ENCODE measurements at regions not wholly inside any gene's neighbourhood (a gene's known extent, or its start where the extent isn't known, plus 50 kb on each side); places are given as distances from the start of the nearest gene placed in this dataset.

DNA sequence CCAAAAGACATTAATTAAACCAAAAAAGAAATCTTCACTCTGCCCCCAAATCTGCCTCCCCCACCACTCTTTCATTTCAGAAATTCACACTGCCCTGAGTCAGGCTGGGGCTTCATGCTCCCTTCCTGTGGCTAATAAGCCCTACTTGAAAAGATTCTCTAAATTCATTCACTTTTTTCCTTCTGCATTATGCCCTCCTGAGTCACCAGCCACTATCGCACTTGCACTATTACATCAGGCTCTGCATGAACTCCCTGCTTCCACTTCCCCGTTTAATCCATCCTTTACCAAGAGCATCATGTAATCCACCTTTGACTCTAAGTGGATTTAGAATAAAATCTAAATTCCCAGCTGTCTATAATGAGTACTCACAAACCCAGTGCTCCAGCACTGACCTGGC, 295.4 kb upstream of the KLF3 start:
- H3K4me2 ChIP-seq (ENCODE audit: low read depth, low read length), result no peak overlapping the region
- H3K9ac ChIP-seq (ENCODE audit: insufficient read depth, low read depth, low read length), result no peak overlapping the region
- H3K79me2 ChIP-seq (ENCODE audit: insufficient read depth, low read length), result no peaks in the 10 kb centered on the region
- in situ Hi-C loops (cut with HindIII; ENCODE audit: extremely low pct_ligation_motif_present, low pct_unique_long_range_greater_than_20kb) (no loop called here), intact Hi-C loops (cut with micrococcal nuclease; ENCODE audit: unreplicated experiment) (no loop called here)
- TF ChIP-seq, protein P1, sequence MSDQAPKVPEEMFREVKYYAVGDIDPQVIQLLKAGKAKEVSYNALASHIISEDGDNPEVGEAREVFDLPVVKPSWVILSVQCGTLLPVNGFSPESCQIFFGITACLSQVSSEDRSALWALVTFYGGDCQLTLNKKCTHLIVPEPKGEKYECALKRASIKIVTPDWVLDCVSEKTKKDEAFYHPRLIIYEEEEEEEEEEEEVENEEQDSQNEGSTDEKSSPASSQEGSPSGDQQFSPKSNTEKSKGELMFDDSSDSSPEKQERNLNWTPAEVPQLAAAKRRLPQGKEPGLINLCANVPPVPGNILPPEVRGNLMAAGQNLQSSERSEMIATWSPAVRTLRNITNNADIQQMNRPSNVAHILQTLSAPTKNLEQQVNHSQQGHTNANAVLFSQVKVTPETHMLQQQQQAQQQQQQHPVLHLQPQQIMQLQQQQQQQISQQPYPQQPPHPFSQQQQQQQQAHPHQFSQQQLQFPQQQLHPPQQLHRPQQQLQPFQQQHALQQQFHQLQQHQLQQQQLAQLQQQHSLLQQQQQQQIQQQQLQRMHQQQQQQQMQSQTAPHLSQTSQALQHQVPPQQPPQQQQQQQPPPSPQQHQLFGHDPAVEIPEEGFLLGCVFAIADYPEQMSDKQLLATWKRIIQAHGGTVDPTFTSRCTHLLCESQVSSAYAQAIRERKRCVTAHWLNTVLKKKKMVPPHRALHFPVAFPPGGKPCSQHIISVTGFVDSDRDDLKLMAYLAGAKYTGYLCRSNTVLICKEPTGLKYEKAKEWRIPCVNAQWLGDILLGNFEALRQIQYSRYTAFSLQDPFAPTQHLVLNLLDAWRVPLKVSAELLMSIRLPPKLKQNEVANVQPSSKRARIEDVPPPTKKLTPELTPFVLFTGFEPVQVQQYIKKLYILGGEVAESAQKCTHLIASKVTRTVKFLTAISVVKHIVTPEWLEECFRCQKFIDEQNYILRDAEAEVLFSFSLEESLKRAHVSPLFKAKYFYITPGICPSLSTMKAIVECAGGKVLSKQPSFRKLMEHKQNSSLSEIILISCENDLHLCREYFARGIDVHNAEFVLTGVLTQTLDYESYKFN (CRISPR knock-in tag; conservative IDR thresholded peaks at IDR 0.05), result no peak
- TF ChIP-seq TMF1 (CRISPR knock-in tag; IDR thresholded peaks at IDR 0.05; ENCODE audit: low read depth) (no peak), NFE2 (CRISPR knock-in tag; IDR thresholded peaks at IDR 0.05) (no peak), POLR2AphosphoS2 (IDR thresholded peaks at IDR 0.05; ENCODE audit: low read depth, low read length) (no peak)
- TF ChIP-seq, protein P2, sequence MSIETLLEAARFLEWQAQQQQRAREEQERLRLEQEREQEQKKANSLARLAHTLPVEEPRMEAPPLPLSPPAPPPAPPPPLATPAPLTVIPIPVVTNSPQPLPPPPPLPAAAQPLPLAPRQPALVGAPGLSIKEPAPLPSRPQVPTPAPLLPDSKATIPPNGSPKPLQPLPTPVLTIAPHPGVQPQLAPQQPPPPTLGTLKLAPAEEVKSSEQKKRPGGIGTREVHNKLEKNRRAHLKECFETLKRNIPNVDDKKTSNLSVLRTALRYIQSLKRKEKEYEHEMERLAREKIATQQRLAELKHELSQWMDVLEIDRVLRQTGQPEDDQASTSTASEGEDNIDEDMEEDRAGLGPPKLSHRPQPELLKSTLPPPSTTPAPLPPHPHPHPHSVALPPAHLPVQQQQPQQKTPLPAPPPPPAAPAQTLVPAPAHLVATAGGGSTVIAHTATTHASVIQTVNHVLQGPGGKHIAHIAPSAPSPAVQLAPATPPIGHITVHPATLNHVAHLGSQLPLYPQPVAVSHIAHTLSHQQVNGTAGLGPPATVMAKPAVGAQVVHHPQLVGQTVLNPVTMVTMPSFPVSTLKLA (IDR thresholded peaks at IDR 0.05), result no peak
- peaks cover 35% of the 10 kb centered on the region for H3K4me1 ChIP-seq (ENCODE audit: insufficient read depth, low read length)
- H3K36me3 ChIP-seq (replicated peaks in 1 of 2; ENCODE audit: control insufficient read depth in 1 of 2, insufficient read depth in 2 of 2, low read length in 2 of 2), result no peaks in the 10 kb centered on the region
- H3K9me3 ChIP-seq (ENCODE audit: low read length), result peaks cover 8% of the 10 kb centered on the region; the same call in 1 of the 2 replicates
- 25% methylated on average over 2 of the region's 2 CpGs for WGBS (ENCODE audit: low lambda C conversion rate)
- ChIA-PET POLR2A (no interaction called here), CTCF (ENCODE audit: low intra/inter-chr PET ratio, low total read pairs) (no interaction called here)
- no peak overlapping the region for H2AFZ ChIP-seq (ENCODE audit: low read length)
- H3K27me3 ChIP-seq (ENCODE audit: control insufficient read depth in 1 of 2, insufficient read depth in 2 of 2, low read length in 2 of 2), result no peaks in the 10 kb centered on the region
- ATAC-seq (no peak), DNase-seq (ENCODE audit: low spot score) (no peak), FAIRE-seq (no peak)
- no TSS peak for BruUV-seq (replicated peaks)
- no peak overlapping the region for H3K27ac ChIP-seq (ENCODE audit: extremely low read length, insufficient read depth, low read length)
- no peaks in the 10 kb centered on the region for H4K20me1 ChIP-seq (ENCODE audit: insufficient read depth, low read length)
- no peak overlapping the region for H3K4me3 ChIP-seq (replicated peaks in 1 of 3; ENCODE audit: insufficient read depth in 1 of 3, low read depth in 2 of 3, low read length in 3 of 3)
